Panc1 (cell line): ENCODE measurements at regions not wholly inside any gene's neighbourhood (a gene's known extent, or its start where the extent isn't known, plus 50 kb on each side); places are given as distances from the start of the nearest gene placed in this dataset.

ENCODE experiments used
- ATAC-seq: fragments of 200-7000 bp; cut with Tn5 transposase; 2 replicates; pipeline ENCODE4 v1.9.1; 2020; ENCODE audit warnings: mild to moderate bottlenecking, moderate library complexity
- BruUV-seq: library from RNA; stranded (reverse); fragments of 400-500 nt; replicated peaks from 2 replicates; lab custom pipeline; 2021; lab: Mats Ljungman, UMichigan
- CTCF ChIA-PET: fragments of 300-600 bp; sonication (Branson Sonifier 250); formaldehyde crosslinking; loops from one replicate; lab custom pipeline; 2022; ENCODE audit warnings: antibody characterized with exemption; lab: Charles Lee
- POLR2A ChIA-PET: fragments of 300-600 bp; sonication (Branson Sonifier 250); formaldehyde crosslinking; loops from one replicate; lab custom pipeline; 2022; ENCODE audit warnings: antibody characterized with exemption; lab: Charles Lee
- DNase-seq: peaks from one replicate; pipeline ENCODE4 v3.0.0-alpha.2; 2010; ENCODE audit warnings: low read depth, low spot score
- H3K27ac ChIP-seq: 2 replicates; pipeline ENCODE4 v1.5.1; 2011; ENCODE audit warnings: mild to moderate bottlenecking, low read length, inconsistent platforms
- H3K27me3 ChIP-seq: fragments of 200-500 bp; sonication (Bioruptor generic); 2 replicates; pipeline ENCODE4 v1.6.0; 2014; ENCODE audit warnings: low read length, inconsistent platforms; ENCODE audit not compliant: control insufficient read depth, insufficient read depth
- H3K36me3 ChIP-seq: fragments of 200-500 bp; sonication (Bioruptor generic); 2 replicates; pipeline ENCODE4 v1.5.1; 2014; ENCODE audit warnings: inconsistent platforms, mild to moderate bottlenecking, low read length, moderate library complexity; ENCODE audit not compliant: control insufficient read depth, insufficient read depth
- H3K4me1 ChIP-seq: 2 replicates; pipeline ENCODE4 v1.5.1; 2011; ENCODE audit warnings: inconsistent platforms, mild to moderate bottlenecking, low read length, moderate library complexity; ENCODE audit not compliant: control insufficient read depth, insufficient read depth
- H3K4me3 ChIP-seq, 2 experiments: 2 replicates each; pipeline ENCODE4 v1.5.1; 2011 to 2012; ENCODE audit warnings: low read depth in 2 of 2, low read length in 2 of 2, mild to moderate bottlenecking in 2 of 2, inconsistent platforms in 1 of 2, moderate library complexity in 1 of 2
- H3K9me3 ChIP-seq: fragments of 200-500 bp; sonication (Bioruptor generic); 2 replicates; pipeline ENCODE4 v1.5.1; 2014; ENCODE audit warnings: low read depth, mild to moderate bottlenecking, inconsistent platforms, low read length, moderate library complexity; ENCODE audit not compliant: control insufficient read depth, insufficient read depth
- POLR2AphosphoS5 ChIP-seq: IDR thresholded peaks from 2 replicates; pipeline ENCODE4 v1.6.1; 2012; ENCODE audit warnings: mild to moderate bottlenecking, low read depth, low read length, moderate library complexity
- SIN3A ChIP-seq: IDR thresholded peaks from 2 replicates; pipeline ENCODE4 v1.6.1; 2012; ENCODE audit warnings: low read depth, mild to moderate bottlenecking, low read length, moderate library complexity, borderline replicate concordance; ENCODE audit not compliant: insufficient read depth
- TCF7L2 ChIP-seq: IDR thresholded peaks from 2 replicates; pipeline ENCODE4 v1.6.1; 2011; ENCODE audit warnings: mild to moderate bottlenecking, low read depth, low read length, inconsistent platforms
- in situ Hi-C: cut with HindIII; loops from 2 replicates; pipeline ENCODE4 v1.10.0; 2016; ENCODE audit warnings: low sequenced_read_pairs, low pct_unique_long_range_greater_than_20kb
- intact Hi-C: fragments of 100-400 bp; cut with micrococcal nuclease; formaldehyde crosslinking; loops from one replicate; pipeline ENCODE4 v1.10.0; 2022; ENCODE audit not compliant: unreplicated experiment
- TF ChIP-seq, protein P1 (sequence below), 2 experiments: IDR thresholded peaks; 2 replicates each; pipeline ENCODE4 v1.6.1; 2011 to 2012; ENCODE audit warnings: low read depth in 2 of 2, control low read depth in 1 of 2, low read length in 1 of 2, mild to moderate bottlenecking in 1 of 2, moderate library complexity in 1 of 2; ENCODE audit not compliant: insufficient read depth in 1 of 2
- TF ChIP-seq, protein P2 (sequence below): fragments of 450-650 bp; IDR thresholded peaks from 2 replicates; pipeline ENCODE4 v1.5.1; 2017; ENCODE audit warnings: mild to moderate bottlenecking

DNA sequence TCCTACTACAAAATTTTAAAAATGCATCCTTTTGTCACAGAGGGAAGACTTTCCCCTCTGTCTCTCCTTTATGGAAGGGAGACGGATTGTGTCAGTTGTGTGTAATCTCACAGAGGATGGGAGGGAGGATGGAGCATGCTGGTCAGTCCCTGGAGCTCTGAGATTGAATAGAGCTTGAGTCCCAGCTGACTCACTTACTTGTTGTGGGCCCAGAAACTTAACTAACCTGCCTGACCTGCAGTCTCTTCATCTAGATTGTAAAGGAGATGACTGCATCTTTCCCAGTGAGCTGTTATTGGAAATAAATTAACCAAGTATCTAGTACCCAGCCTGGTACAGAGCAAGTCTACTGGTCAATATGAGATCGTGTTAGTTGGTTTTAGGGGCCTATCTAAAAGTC, 77.9 kb upstream of the ADO start:
- ChIA-PET POLR2A (no interaction called here), CTCF (no interaction called here)
- in situ Hi-C loops = no loop called here
- H3K9me3 ChIP-seq = no peaks in the 10 kb centered on the region
- DNase-seq (no peak), ATAC-seq (no peak)
- H3K4me3 ChIP-seq = no peak overlapping the region
- intact Hi-C loops = no loop called here
- no peak overlapping the region for H3K27ac ChIP-seq
- TF ChIP-seq, protein P1, sequence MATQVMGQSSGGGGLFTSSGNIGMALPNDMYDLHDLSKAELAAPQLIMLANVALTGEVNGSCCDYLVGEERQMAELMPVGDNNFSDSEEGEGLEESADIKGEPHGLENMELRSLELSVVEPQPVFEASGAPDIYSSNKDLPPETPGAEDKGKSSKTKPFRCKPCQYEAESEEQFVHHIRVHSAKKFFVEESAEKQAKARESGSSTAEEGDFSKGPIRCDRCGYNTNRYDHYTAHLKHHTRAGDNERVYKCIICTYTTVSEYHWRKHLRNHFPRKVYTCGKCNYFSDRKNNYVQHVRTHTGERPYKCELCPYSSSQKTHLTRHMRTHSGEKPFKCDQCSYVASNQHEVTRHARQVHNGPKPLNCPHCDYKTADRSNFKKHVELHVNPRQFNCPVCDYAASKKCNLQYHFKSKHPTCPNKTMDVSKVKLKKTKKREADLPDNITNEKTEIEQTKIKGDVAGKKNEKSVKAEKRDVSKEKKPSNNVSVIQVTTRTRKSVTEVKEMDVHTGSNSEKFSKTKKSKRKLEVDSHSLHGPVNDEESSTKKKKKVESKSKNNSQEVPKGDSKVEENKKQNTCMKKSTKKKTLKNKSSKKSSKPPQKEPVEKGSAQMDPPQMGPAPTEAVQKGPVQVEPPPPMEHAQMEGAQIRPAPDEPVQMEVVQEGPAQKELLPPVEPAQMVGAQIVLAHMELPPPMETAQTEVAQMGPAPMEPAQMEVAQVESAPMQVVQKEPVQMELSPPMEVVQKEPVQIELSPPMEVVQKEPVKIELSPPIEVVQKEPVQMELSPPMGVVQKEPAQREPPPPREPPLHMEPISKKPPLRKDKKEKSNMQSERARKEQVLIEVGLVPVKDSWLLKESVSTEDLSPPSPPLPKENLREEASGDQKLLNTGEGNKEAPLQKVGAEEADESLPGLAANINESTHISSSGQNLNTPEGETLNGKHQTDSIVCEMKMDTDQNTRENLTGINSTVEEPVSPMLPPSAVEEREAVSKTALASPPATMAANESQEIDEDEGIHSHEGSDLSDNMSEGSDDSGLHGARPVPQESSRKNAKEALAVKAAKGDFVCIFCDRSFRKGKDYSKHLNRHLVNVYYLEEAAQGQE (IDR thresholded peaks at IDR 0.05; ENCODE audit: insufficient read depth in 1 of 2, low read depth in 2 of 2, low read length in 1 of 2) = no peak
- no peak for TF ChIP-seq POLR2AphosphoS5
- no peak for TF ChIP-seq TCF7L2
- TF ChIP-seq, protein P2, sequence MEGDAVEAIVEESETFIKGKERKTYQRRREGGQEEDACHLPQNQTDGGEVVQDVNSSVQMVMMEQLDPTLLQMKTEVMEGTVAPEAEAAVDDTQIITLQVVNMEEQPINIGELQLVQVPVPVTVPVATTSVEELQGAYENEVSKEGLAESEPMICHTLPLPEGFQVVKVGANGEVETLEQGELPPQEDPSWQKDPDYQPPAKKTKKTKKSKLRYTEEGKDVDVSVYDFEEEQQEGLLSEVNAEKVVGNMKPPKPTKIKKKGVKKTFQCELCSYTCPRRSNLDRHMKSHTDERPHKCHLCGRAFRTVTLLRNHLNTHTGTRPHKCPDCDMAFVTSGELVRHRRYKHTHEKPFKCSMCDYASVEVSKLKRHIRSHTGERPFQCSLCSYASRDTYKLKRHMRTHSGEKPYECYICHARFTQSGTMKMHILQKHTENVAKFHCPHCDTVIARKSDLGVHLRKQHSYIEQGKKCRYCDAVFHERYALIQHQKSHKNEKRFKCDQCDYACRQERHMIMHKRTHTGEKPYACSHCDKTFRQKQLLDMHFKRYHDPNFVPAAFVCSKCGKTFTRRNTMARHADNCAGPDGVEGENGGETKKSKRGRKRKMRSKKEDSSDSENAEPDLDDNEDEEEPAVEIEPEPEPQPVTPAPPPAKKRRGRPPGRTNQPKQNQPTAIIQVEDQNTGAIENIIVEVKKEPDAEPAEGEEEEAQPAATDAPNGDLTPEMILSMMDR = no peak
- TF ChIP-seq SIN3A = no peak
- BruUV-seq = no TSS peak
- H3K36me3 ChIP-seq = no peaks in the 10 kb centered on the region
- peaks cover 49% of the 10 kb centered on the region for H3K27me3 ChIP-seq
- no peaks in the 10 kb centered on the region for H3K4me1 ChIP-seq

DNA sequence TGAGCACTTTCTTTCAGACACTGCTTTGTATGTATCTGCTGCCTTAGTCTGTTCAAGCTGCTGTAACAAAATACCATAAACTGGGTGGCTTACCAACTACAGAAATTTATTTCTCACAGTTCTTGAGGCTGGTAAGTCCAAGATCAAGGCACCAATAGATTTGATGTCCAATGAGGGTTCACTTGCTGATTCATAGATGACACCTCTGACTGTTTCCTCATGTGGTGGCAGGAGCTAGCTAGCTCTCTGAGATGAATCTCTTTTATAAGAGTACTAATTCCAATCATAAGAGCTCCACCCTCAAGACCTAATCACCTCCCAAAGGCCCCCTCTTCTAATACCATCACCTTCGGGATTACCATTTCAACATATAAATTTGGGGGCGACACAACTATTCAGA, 76.6 kb upstream of the ADO start:
- no TSS peak for BruUV-seq
- TF ChIP-seq SIN3A = no peak
- TF ChIP-seq, protein P1 (IDR thresholded peaks at IDR 0.05; ENCODE audit: insufficient read depth in 1 of 2, low read depth in 2 of 2, low read length in 1 of 2) = no peak
- ChIA-PET CTCF (no interaction called here), POLR2A (no interaction called here)
- ATAC-seq (no peak), DNase-seq (no peak)
- Histone ChIP-seq H3K27ac (no peak overlapping the region), H3K4me3 (no peak overlapping the region), H3K4me1 (no peaks in the 10 kb centered on the region), H3K27me3 (peaks cover 40% of the 10 kb centered on the region), H3K9me3 (no peaks in the 10 kb centered on the region), H3K36me3 (no peaks in the 10 kb centered on the region)
- in situ Hi-C loops = no loop called here
- intact Hi-C loops = no loop called here
